Neutrophil (primary cell): ENCODE measurements at regions not wholly inside any gene's neighbourhood (a gene's known extent, or its start where the extent isn't known, plus 50 kb on each side); places are given as distances from the start of the nearest gene placed in this dataset.

Experiments used
- H3K27ac ChIP-seq: fragments of 200-600 bp; sonication (generic); 2 replicates; pipeline ENCODE4 v1.5.1; 2016; ENCODE audit warnings: mild to moderate bottlenecking, moderate library complexity
- H3K27me3 ChIP-seq: fragments of 200-600 bp; sonication (generic); 2 replicates; pipeline ENCODE4 v1.6.0; 2016; ENCODE audit warnings: mild to moderate bottlenecking
- H3K36me3 ChIP-seq: fragments of 200-600 bp; sonication (generic); 2 replicates; pipeline ENCODE4 v1.5.1; 2017
- H3K4me1 ChIP-seq, 2 experiments: fragments of 200-600 bp in 1 of 2; sonication (generic) in 1 of 2; 1 replicate in 1 of 2; 2 replicates in 1 of 2; pipeline versions ENCODE4 v1.5.1 to v1.6.1; 2013 to 2016; ENCODE audit warnings: low read depth in 1 of 2, low read length in 1 of 2, mild to moderate bottlenecking in 1 of 2, moderate library complexity in 1 of 2; ENCODE audit not compliant: control insufficient read depth in 1 of 2, insufficient read depth in 1 of 2
- H3K4me3 ChIP-seq, 2 experiments: fragments of 200-600 bp in 1 of 2; sonication (generic) in 1 of 2; 1 replicate in 1 of 2; 2 replicates in 1 of 2; pipeline ENCODE4 v1.5.1; 2013 to 2016; ENCODE audit warnings: low read depth in 1 of 2, low read length in 1 of 2, mild to moderate bottlenecking in 1 of 2, moderate library complexity in 1 of 2
- H3K9me3 ChIP-seq: fragments of 200-600 bp; sonication (generic); 2 replicates; pipeline ENCODE4 v1.5.1; 2016
- CTCF ChIP-seq: fragments of 200-600 bp; sonication (generic); IDR thresholded peaks from 2 replicates; pipeline ENCODE4 v1.5.1; 2016; ENCODE audit warnings: antibody characterized with exemption

GRCh38 chr14:87691042-87691881 lies 301.7 kb downstream of the GALC start:
- no peaks in the 10 kb centered on the region for H3K9me3 ChIP-seq
- no peak overlapping the region for H3K4me3 ChIP-seq
- H3K27me3 ChIP-seq = no peaks in the 10 kb centered on the region
- H3K36me3 ChIP-seq = no peaks in the 10 kb centered on the region
- H3K27ac ChIP-seq = no peak overlapping the region
- no peaks in the 10 kb centered on the region for H3K4me1 ChIP-seq
- TF ChIP-seq CTCF = no peak

- no peak overlapping the region for H3K4me3 ChIP-seq
- H3K27ac ChIP-seq = no peak overlapping the region
- no peaks in the 10 kb centered on the region for H3K36me3 ChIP-seq
- H3K4me1 ChIP-seq = no peaks in the 10 kb centered on the region
- TF ChIP-seq CTCF = no peak
- no peaks in the 10 kb centered on the region for H3K27me3 ChIP-seq
- no peaks in the 10 kb centered on the region for H3K9me3 ChIP-seq
Observed at GRCh38 chr14:87690076-87690613, 302.8 kb downstream of the GALC start.

GRCh38 chr14:87688524-87688923 lies 304.5 kb downstream of the GALC start:
- Histone ChIP-seq H3K27ac (no peak overlapping the region), H3K27me3 (no peaks in the 10 kb centered on the region), H3K4me1 (no peaks in the 10 kb centered on the region), H3K4me3 (no peak overlapping the region), H3K9me3 (no peaks in the 10 kb centered on the region), H3K36me3 (no peaks in the 10 kb centered on the region)
- TF ChIP-seq CTCF = no peak

GRCh38 chr14:87687420-87687819 lies 305.6 kb downstream of the GALC start:
- no peaks in the 10 kb centered on the region for H3K36me3 ChIP-seq

GRCh38 chr14:87686746-87687145 lies 306.2 kb downstream of the GALC start:
- no peak overlapping the region for H3K4me3 ChIP-seq
- no peaks in the 10 kb centered on the region for H3K4me1 ChIP-seq
- H3K27me3 ChIP-seq = no peaks in the 10 kb centered on the region
- no peaks in the 10 kb centered on the region for H3K36me3 ChIP-seq
- H3K9me3 ChIP-seq = no peaks in the 10 kb centered on the region
- no peak for TF ChIP-seq CTCF
- no peak overlapping the region for H3K27ac ChIP-seq

More at GRCh38 chr14:87687420-87687819, 305.6 kb downstream of the GALC start:
- Histone ChIP-seq H3K4me1 (no peaks in the 10 kb centered on the region), H3K4me3 (no peak overlapping the region), H3K27ac (no peak overlapping the region), H3K9me3 (no peaks in the 10 kb centered on the region), H3K27me3 (no peaks in the 10 kb centered on the region)
- TF ChIP-seq CTCF = no peak
